GM23338 (cell line): ENCODE measurements at regions not wholly inside any gene's neighbourhood (a gene's known extent, or its start where the extent isn't known, plus 50 kb on each side); places are given as distances from the start of the nearest gene placed in this dataset.

Experiments
- EZH2 ChIP-seq: fragments of 200-600 bp; sonication (generic); IDR thresholded peaks from one replicate; pipeline ENCODE4 v1.8.0; 2017; ENCODE audit warnings: antibody characterized with exemption, mild to moderate bottlenecking, low read depth; ENCODE audit not compliant: unreplicated experiment
- EZH2phosphoT487 ChIP-seq: fragments of 200-600 bp; sonication (generic); IDR thresholded peaks from one replicate; pipeline ENCODE4 v1.8.1; 2018; ENCODE audit warnings: antibody characterized with exemption; ENCODE audit not compliant: unreplicated experiment
- JUNB ChIP-seq: IDR thresholded peaks from one replicate; pipeline ENCODE4 v1.6.1; 2016; ENCODE audit warnings: antibody characterized with exemption; ENCODE audit not compliant: unreplicated experiment
- POLR2AphosphoS5 ChIP-seq: IDR thresholded peaks from 2 replicates; pipeline ENCODE4 v1.6.1; 2016; ENCODE audit warnings: antibody characterized with exemption, low read depth
- TF ChIP-seq, protein P1 (sequence below), 2 experiments: fragments of 200-600 bp in 1 of 2; sonication (generic) in 1 of 2; conservative IDR thresholded peaks; 2 replicates each; pipeline versions ENCODE4 v1.5.1 to v1.6.1; 2016 to 2017; ENCODE audit warnings: antibody characterized with exemption in 2 of 2, low read depth in 2 of 2, mild to moderate bottlenecking in 2 of 2, moderate library complexity in 1 of 2
- TF ChIP-seq, protein P2 (sequence below): IDR thresholded peaks from one replicate; pipeline ENCODE4 v1.6.1; 2018; ENCODE audit warnings: antibody characterized with exemption; ENCODE audit not compliant: unreplicated experiment

DNA sequence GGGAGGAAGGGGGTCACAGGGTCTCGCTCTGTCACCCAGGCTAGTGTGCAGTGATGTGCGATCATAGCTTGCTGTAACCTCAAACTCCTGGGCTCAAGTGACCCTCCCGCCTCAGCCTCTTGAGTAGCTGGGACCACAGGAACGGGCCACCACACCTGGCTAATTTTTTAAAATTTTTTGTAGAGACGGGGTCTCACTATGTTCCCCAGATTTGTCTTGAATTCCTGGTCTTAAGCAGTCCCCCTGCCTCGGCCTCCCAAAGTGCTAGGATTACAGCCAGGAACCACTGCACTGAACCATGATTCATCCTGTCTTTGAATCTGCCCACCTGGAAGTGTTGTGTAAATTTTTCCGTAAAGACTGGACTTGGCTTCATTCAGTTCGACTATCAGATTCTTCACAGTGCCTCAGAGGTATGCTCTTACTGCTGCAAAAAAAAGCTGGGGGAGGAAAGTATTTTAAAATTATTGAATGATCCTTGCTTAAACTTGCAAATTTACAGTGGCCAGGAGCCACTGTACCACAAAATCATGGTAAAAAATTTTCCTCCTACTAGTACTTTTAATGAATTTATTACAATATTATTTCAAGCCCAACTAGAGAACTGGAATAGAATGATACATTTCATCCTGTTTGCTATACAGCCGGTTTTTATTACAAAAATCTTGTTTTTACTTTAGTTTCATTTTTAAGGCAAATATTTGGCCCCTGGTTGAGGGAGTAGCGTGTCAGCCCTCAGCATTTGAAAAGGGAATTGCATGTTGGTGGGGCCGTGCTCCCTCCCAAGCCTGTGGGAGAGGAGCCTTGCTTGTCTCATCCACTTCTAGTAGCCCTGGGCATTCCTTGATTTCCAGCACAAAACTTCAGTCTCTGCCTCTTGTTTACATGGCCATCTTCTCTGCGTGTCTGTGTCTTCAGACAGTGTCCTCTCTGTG is 202.5 kb upstream of the SGK1 start:
- no peak for TF ChIP-seq EZH2
- TF ChIP-seq EZH2phosphoT487 = no peak
- TF ChIP-seq, protein P1, sequence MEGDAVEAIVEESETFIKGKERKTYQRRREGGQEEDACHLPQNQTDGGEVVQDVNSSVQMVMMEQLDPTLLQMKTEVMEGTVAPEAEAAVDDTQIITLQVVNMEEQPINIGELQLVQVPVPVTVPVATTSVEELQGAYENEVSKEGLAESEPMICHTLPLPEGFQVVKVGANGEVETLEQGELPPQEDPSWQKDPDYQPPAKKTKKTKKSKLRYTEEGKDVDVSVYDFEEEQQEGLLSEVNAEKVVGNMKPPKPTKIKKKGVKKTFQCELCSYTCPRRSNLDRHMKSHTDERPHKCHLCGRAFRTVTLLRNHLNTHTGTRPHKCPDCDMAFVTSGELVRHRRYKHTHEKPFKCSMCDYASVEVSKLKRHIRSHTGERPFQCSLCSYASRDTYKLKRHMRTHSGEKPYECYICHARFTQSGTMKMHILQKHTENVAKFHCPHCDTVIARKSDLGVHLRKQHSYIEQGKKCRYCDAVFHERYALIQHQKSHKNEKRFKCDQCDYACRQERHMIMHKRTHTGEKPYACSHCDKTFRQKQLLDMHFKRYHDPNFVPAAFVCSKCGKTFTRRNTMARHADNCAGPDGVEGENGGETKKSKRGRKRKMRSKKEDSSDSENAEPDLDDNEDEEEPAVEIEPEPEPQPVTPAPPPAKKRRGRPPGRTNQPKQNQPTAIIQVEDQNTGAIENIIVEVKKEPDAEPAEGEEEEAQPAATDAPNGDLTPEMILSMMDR (conservative IDR thresholded peaks at IDR 0.05; ENCODE audit: low read depth in 2 of 2) = no peak
- TF ChIP-seq, protein P2, sequence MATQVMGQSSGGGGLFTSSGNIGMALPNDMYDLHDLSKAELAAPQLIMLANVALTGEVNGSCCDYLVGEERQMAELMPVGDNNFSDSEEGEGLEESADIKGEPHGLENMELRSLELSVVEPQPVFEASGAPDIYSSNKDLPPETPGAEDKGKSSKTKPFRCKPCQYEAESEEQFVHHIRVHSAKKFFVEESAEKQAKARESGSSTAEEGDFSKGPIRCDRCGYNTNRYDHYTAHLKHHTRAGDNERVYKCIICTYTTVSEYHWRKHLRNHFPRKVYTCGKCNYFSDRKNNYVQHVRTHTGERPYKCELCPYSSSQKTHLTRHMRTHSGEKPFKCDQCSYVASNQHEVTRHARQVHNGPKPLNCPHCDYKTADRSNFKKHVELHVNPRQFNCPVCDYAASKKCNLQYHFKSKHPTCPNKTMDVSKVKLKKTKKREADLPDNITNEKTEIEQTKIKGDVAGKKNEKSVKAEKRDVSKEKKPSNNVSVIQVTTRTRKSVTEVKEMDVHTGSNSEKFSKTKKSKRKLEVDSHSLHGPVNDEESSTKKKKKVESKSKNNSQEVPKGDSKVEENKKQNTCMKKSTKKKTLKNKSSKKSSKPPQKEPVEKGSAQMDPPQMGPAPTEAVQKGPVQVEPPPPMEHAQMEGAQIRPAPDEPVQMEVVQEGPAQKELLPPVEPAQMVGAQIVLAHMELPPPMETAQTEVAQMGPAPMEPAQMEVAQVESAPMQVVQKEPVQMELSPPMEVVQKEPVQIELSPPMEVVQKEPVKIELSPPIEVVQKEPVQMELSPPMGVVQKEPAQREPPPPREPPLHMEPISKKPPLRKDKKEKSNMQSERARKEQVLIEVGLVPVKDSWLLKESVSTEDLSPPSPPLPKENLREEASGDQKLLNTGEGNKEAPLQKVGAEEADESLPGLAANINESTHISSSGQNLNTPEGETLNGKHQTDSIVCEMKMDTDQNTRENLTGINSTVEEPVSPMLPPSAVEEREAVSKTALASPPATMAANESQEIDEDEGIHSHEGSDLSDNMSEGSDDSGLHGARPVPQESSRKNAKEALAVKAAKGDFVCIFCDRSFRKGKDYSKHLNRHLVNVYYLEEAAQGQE = no peak
- no peak for TF ChIP-seq JUNB
- no peak for TF ChIP-seq POLR2AphosphoS5
